Kasumi-1 (cell line): ENCODE measurements at regions not wholly inside any gene's neighbourhood (a gene's known extent, or its start where the extent isn't known, plus 50 kb on each side); places are given as distances from the start of the nearest gene placed in this dataset.

ENCODE experiments used
- DNase-seq, 2 experiments: peaks; one replicate each; lab custom pipeline; 2025; lab: John Stamatoyannopoulos, UW

DNA sequence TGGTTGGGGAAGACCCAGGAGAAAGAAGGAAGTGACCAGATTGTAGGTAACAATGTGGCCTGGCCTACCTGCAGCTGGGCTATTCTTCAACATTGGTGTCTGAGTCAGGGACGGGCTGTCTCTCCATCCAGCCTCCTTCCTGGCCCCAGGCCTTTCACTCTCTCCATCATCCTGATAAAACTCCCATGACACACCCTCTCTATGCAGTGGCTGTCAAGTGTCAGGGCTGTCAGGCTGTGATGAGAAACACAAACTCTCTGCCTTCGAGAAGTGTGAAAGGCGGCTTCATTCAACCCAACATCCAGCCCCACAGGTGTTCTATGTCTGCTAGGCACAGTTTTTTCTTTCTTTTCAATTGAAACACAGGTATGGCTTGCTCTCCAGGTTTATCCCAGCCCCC is 153.3 kb upstream of the VSTM2B start:
- no peak for DNase-seq

DNA sequence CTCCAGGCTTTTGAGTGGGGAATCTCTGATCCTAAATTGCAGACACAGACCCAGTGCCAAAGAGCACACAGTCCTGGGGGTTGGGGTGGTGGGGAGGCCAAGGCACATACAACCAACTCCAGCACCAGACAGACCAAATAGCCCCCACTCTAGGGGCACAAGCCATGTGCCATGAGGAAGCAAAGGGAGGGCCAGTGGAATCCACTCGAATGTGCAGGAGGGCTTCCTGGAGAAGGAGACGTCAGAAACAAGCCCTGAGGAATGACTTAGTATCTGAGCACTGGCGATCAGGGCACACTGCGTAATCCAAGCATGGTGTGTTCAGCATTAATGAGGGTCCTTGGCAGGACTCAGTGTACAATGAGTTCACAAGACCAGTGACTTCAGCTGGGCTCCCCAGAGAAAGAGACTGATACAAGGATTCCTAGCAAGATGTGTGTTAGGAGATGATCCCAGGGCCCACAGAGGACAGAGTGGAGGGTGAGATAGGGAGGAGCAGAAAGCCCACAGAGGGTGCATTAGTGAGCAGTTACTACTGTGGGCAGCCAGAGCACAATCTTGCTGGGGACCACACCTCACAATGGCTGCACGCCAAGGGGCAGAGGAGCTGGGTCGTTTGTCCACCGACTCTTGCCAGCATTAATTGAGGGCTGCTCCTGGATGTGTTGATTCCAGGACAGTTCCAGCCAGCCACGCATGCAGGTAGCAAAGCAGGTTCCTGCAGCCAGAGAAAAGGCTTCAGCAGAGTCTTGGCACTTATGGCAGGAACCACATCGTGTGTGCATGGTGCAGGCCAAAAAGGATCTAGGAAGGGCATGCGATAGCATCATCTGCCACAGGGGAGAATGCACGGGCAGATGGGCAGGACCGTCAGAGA is 152.6 kb upstream of the VSTM2B start:
- no peak for DNase-seq

GRCh38 chr19:29375429-29376119 is 150.2 kb upstream of the VSTM2B start:
- no peak for DNase-seq

DNA sequence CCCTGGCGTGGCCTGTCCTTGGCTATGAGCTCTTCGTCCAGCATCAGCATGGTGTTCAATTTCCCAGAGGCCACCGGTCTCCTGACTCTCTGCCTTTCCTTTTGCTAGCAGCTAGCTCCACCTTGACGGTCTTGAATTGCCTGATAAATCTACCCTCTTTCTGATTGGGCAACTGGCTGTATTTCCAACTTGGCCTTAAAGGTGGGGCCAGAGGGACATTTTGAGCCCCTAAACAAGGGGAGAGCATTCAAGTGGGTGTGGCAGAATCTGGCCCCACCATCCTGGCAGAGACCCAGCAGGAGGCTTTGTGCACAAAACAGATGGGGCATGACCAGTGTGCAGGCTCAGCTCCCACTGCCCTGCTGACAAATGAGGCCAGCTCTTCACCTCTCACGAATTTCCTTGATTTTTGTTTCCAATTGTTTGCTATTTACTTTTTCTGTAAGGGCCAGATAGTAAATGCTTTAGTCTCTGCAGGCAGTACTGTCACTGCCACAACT is 148.9 kb upstream of the VSTM2B start:
- DNase-seq: no peak

- no peak for DNase-seq
These were observed 147.7 kb upstream of the VSTM2B start for GRCh38 chr19:29378126-29378525.

- no peak for DNase-seq
These were observed 147.2 kb upstream of the VSTM2B start for GRCh38 chr19:29378543-29379080.

GRCh38 chr19:29379257-29380021 is 146.4 kb upstream of the VSTM2B start:
- DNase-seq: no peak

DNA sequence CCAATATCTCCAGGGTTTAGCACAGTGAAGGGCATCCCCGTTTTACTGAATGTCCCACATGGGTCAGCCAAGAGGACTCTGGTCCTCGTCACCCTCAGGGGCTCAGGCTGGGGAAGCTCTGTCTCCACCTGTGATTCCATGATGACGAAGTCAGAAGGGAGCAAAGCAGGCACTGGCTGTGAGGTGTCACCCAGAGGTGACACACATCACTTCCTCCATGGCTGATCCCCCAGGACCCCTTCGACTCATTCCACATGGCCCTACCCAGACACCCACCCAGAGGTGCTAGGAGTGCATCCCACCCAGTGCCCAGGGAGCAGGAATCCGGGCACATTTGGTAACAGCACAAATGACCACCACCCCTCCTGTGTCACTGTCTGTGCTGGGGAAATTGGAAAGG is 145.2 kb upstream of the VSTM2B start:
- DNase-seq: no peak

DNA sequence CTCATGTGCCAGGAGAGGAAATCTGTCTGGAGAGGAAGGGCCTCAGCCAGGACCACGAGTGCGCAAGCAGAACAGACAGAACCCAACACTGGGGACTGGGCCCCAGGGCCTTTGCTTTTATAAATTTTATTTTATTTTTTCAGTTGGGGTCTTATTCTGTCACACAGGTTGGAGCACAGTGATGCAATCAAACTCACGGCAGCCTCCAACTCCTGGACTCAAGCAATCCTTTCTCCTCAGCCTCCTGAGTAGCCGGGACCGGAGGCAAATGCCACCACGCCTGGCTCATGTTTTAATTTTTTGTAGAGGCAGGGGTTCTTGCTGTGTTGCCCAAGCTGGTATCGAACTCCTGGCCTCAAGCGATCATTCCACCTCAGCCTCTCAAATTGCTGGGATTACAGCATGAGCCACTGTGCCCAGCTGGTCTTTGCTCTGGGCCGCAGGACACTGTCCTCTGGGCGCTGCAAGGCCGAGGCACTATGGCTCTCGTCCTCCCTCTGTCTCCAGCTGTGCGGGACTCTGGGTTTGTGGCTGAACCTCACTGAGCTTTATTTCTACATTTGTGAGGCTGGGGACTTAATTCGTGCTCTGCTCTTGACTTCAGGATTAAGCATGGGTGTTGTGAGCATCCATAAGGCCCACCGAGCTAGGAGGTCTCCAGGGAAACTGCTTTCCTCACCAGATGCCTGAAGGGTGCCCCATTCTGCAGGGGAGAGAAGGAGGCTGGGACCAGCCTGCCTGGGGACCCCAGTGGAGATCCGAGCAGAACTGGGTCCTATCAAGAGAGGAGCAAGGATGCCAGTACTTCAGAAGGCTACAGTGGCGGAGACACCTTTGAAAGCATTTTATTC is 144.2 kb upstream of the VSTM2B start:
- no peak for DNase-seq

DNA sequence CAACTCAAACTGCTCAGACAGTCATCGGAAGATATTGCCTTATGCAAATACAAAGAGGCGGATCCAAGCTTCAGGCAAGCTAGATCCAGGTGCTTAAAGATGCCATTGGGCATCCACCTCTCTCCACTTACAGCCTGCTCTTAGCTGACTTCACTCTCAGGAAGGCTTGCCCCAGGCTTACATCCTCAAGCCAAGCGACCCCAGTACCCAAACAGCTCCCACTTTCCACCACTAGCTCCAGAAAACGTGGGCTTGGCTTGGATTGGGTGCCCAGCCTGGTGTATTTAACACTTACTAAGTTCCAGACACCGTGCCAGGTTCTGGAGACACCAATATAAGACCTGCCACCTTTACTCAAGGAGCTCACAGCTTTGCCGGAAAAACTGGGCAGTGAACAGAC is 142.1 kb upstream of the VSTM2B start:
- no peak for DNase-seq

- DNase-seq: no peak
These were observed 141.1 kb upstream of the VSTM2B start for GRCh38 chr19:29384656-29385055.

- no peak for DNase-seq
These were observed 140.5 kb upstream of the VSTM2B start for GRCh38 chr19:29385191-29385795.

DNA sequence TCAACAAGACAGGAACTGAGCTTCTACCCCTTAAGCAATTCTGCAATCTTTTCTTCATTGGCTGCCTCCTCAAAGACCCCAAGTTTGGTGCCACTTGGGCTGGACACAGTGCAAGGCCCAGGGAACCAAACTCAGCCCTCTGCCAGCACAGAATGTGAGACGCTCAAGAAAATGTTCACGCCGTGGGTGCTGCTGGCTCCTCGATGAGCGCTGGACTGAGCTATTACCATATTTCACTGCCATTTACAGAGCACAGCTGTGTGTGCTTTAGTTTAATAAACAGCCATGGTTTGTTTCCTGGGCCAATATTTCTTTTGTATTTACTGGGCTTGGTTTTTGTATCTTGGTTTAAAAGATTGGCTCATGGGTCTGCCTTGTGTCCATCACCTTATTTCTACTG is 138.8 kb upstream of the VSTM2B start:
- DNase-seq: no peak

DNA sequence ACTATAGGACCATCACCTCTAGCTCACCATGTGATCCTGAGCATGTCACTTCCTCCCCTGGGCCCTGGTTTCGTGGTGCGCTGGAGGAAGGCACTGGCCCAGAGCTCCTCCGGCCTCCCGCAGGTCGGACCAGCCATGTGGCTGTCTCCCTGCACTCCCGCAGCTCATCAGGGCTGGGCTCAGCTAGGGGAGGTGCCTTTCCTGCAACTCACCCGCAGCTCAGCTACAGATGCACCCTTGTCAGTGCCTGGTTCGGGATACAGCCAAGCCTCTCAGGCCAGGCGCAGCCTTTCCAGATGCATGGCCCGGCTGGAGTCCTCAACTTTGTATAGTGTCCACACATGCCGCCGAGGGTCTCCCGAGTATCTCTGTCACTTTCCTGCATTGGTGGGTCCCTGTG is 138.2 kb upstream of the VSTM2B start:
- DNase-seq: no peak

DNA sequence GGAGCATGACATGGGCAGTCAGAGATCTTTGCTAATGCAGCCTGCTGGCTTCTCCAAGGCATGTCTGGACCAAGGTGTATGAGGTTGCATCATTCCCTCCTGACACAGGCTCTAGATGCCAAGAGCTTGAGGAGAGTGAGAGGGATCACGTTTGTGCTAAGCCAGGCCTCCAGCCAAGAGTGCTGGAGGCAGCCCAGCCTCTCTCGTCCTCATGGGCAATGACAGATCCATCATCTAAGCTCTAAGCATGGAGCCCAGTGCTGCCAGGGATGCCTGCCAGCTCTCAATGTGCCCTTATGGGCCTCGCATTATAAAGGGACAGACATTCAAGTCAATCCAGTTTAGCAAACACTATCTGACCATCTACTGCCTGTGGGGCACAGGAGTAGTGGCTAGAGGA is 136.3 kb upstream of the VSTM2B start:
- DNase-seq: no peak

- DNase-seq: no peak
These were observed 135.1 kb upstream of the VSTM2B start for GRCh38 chr19:29390742-29391141.

DNA sequence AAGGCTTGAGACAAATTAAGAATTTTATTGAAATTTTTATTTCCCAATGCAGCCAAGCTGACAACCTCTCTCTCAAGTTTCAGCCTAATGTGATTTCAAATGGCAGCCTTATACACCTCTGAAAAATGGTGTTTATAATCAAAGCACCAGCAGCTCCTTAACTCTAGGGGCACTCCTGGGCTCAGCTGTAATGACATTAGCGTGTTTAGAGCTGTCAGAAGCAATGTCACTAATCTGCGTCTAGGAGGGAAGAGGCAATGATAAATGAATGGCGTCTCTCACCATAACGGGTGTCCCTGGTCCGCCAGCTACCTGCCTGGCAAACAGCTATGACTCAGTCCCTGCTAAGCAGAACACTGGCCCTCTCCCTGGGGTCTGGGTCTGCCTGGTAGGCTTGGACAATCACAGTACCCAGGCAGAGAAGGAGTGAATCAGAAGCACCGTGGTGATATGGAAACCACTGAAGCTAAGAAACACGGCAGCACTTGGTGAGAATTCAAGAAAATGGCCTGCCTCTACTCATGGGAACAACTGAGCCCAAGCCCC is 131.8 kb upstream of the VSTM2B start:
- DNase-seq: no peak

DNA sequence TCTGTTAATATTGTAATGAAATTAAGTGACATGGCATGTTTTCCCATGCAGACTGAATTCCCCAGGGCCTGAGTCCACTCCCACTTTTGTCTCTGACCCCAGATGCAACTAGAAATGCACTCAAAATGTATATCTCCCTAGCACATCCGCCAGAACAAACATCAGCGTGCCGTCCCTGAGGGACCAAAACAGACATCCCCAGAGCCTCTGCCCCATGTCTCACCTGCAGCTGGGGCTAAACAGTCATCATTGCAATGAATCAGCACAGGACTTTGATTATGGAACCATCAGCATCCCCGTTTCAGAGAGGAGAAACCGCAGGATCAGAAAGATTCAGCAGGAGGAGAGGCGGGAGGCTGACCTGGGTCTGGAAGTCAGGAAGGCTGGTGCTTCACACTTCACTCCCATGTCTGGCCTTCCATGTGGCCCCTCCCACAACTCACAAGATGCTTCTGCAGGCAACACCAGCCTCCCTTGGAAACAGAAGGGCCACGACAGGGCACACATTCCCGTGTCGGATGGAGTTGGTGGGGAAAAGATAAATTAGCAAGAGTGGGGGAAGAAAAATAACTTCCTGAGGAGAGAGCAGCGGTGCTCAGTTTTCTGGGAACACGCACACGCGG is 130.6 kb upstream of the VSTM2B start:
- no peak for DNase-seq

DNA sequence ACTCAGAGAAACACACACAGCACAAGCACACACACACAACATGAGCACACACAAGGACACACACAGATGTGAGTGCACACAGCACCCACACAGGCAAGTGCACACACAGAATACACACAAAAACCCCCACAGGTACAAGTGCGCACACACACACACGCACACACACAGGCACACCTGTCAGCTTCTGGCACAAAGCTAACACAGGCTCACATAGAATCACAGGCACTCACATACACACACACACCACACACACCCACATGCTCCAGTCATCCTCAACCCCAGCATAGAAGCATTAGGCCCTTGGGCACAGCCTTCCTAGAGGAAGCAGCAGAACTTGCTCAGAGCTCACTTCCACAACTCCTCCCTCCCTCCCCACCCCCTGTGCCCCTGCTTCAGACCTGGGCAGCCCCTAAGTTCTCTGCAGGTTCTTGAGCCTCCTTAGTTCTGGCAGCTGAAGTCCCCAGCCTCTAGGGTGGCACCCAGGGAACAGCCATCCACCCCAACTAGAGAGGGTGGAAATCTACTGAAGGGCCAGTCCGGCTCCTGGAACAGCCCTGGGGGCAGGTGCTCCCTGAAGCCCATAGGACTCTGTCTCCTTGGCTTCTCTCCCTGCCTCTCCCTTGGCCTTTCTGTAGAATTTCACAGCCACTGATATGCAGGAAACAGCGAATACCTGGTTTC is 129.9 kb upstream of the VSTM2B start:
- no peak for DNase-seq

DNA sequence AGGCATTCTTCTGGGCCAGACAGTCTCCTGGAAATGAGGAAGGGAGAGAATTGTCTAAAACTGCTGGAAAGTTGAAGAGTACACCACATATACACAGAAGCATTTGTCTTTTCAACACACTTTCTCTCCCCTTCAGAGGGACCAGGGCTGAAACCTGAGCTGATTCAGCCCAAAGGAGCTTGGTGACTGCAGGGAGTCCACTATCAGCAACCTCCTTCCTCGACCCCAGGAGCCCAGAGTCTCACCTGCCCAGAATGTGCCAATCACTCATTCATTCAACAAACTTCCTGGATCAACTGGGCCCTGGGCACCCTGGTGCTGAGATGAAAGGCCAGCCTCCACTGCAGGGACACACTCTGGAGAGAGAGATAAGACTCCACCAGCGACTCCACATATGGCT is 128.9 kb upstream of the VSTM2B start:
- no peak for DNase-seq
